SK-N-SH (cell line): ENCODE measurements at regions not wholly inside any gene's neighbourhood (a gene's known extent, or its start where the extent isn't known, plus 50 kb on each side); places are given as distances from the start of the nearest gene placed in this dataset.

Experiments used
- EP300 ChIP-seq, 2 experiments: IDR thresholded peaks; 2 replicates each; pipeline versions ENCODE4 v1.4.0 to v1.6.1; 2012; ENCODE audit warnings: borderline replicate concordance in 1 of 2, low read depth in 1 of 2, low read length in 1 of 2
- FOSL2 ChIP-seq: IDR thresholded peaks from 2 replicates; pipeline ENCODE4 v1.4.0; 2012; ENCODE audit warnings: low read depth, mild to moderate bottlenecking, moderate library complexity, borderline replicate concordance
- FOXM1 ChIP-seq: IDR thresholded peaks from 2 replicates; pipeline ENCODE4 v1.4.0; 2012; ENCODE audit warnings: low read depth, mild to moderate bottlenecking
- JUND ChIP-seq: IDR thresholded peaks from 2 replicates; pipeline ENCODE4 v1.4.0; 2012
- NFIC ChIP-seq: IDR thresholded peaks from 2 replicates; pipeline ENCODE4 v1.4.0; 2012; ENCODE audit warnings: borderline replicate concordance
- RAD21 ChIP-seq: IDR thresholded peaks from 2 replicates; pipeline ENCODE4 v1.6.1; 2012; ENCODE audit warnings: mild to moderate bottlenecking, low read length
- RCOR1 ChIP-seq: fragments of 150-350 bp; IDR thresholded peaks from 2 replicates; pipeline ENCODE4 v1.6.1; 2017; ENCODE audit warnings: antibody characterized with exemption, low read length
- RFX5 ChIP-seq: IDR thresholded peaks from 2 replicates; pipeline ENCODE4 v1.6.1; 2012; ENCODE audit warnings: mild to moderate bottlenecking, improper control_type of control experiment, low read length
- TAF1 ChIP-seq: IDR thresholded peaks from 2 replicates; pipeline ENCODE4 v1.6.1; 2012; ENCODE audit warnings: low read depth, mild to moderate bottlenecking, low read length, moderate library complexity, borderline replicate concordance
- TF ChIP-seq, protein P1 (sequence below): IDR thresholded peaks from 2 replicates; pipeline ENCODE4 v1.4.0; 2012; ENCODE audit warnings: low read depth, borderline replicate concordance
- TF ChIP-seq, protein P2 (sequence below): fragments of 150-350 bp; IDR thresholded peaks from 2 replicates; pipeline ENCODE4 v1.6.1; 2017; ENCODE audit warnings: antibody characterized with exemption, low read length, low read depth, borderline replicate concordance
- TF ChIP-seq, protein P3 (sequence below): fragments of 200-600 bp; sonication (generic); IDR thresholded peaks from 2 replicates; pipeline ENCODE4 v1.6.1; 2017; ENCODE audit warnings: antibody characterized with exemption, mild to moderate bottlenecking, moderate library complexity
- TF ChIP-seq, protein P4 (sequence below): IDR thresholded peaks from 2 replicates; pipeline ENCODE4; 2012

DNA sequence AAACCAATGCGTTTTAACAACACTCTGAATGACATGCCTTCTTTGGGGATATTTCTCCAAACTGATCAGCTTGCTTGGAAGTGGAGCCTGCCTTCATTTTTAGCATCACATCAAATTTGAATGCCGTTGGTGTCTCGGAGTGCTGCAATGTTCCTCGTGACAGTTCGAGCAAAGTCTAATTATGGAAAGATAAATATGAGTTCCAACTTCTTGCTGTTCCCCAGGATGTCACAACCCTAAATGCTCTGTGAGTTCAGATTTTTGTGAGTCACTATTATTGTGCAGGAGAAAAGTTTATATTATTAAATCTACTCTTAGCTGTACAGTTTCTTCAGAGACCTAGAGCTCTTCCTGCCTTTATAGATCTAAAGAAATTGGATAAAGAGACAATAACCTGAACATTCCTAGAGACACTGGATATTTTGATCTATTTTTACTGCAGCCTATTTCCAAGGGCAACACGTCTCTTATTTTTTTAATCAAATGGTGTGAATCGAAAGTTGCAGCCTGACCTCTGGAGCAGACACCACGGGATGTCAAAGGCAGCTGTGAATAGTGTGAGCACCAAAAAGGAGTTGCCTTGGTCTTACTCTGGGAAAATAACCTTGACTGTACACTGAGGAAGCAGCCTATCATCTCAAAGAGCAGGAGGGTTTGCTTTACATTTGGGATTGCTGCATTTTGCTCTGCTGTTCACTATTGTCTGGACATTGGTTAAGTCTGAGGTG lies 330.1 kb downstream of the TDRD15 start:
- TF ChIP-seq, protein P1, sequence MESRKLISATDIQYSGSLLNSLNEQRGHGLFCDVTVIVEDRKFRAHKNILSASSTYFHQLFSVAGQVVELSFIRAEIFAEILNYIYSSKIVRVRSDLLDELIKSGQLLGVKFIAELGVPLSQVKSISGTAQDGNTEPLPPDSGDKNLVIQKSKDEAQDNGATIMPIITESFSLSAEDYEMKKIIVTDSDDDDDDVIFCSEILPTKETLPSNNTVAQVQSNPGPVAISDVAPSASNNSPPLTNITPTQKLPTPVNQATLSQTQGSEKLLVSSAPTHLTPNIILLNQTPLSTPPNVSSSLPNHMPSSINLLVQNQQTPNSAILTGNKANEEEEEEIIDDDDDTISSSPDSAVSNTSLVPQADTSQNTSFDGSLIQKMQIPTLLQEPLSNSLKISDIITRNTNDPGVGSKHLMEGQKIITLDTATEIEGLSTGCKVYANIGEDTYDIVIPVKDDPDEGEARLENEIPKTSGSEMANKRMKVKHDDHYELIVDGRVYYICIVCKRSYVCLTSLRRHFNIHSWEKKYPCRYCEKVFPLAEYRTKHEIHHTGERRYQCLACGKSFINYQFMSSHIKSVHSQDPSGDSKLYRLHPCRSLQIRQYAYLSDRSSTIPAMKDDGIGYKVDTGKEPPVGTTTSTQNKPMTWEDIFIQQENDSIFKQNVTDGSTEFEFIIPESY: no peak
- no peak for TF ChIP-seq FOSL2
- TF ChIP-seq, protein P2, sequence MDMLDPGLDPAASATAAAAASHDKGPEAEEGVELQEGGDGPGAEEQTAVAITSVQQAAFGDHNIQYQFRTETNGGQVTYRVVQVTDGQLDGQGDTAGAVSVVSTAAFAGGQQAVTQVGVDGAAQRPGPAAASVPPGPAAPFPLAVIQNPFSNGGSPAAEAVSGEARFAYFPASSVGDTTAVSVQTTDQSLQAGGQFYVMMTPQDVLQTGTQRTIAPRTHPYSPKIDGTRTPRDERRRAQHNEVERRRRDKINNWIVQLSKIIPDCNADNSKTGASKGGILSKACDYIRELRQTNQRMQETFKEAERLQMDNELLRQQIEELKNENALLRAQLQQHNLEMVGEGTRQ: no peak
- no peak for TF ChIP-seq EP300 (IDR thresholded peaks at IDR 0.05; ENCODE audit: borderline replicate concordance in 1 of 2, low read depth in 1 of 2, low read length in 1 of 2)
- TF ChIP-seq, protein P3, sequence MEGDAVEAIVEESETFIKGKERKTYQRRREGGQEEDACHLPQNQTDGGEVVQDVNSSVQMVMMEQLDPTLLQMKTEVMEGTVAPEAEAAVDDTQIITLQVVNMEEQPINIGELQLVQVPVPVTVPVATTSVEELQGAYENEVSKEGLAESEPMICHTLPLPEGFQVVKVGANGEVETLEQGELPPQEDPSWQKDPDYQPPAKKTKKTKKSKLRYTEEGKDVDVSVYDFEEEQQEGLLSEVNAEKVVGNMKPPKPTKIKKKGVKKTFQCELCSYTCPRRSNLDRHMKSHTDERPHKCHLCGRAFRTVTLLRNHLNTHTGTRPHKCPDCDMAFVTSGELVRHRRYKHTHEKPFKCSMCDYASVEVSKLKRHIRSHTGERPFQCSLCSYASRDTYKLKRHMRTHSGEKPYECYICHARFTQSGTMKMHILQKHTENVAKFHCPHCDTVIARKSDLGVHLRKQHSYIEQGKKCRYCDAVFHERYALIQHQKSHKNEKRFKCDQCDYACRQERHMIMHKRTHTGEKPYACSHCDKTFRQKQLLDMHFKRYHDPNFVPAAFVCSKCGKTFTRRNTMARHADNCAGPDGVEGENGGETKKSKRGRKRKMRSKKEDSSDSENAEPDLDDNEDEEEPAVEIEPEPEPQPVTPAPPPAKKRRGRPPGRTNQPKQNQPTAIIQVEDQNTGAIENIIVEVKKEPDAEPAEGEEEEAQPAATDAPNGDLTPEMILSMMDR: no peak
- TF ChIP-seq JUND: no peak
- TF ChIP-seq, protein P4, sequence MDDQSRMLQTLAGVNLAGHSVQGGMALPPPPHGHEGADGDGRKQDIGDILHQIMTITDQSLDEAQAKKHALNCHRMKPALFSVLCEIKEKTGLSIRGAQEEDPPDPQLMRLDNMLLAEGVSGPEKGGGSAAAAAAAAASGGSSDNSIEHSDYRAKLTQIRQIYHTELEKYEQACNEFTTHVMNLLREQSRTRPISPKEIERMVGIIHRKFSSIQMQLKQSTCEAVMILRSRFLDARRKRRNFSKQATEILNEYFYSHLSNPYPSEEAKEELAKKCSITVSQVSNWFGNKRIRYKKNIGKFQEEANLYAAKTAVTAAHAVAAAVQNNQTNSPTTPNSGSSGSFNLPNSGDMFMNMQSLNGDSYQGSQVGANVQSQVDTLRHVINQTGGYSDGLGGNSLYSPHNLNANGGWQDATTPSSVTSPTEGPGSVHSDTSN: no peak
- no peak for TF ChIP-seq FOXM1
- TF ChIP-seq NFIC: no peak
- TF ChIP-seq TAF1: no peak
- no peak for TF ChIP-seq RAD21
- TF ChIP-seq RFX5: no peak
- TF ChIP-seq RCOR1: no peak
